Coronary artery (tissue), 2 donors: ENCODE measurements at regions not wholly inside any gene's neighbourhood (a gene's known extent, or its start where the extent isn't known, plus 50 kb on each side); places are given as distances from the start of the nearest gene placed in this dataset.

ENCODE experiments used
- DNase-seq: peaks from one replicate; pipeline ENCODE4 v3.0.0-alpha.2; 2017; ENCODE audit warnings: low spot score
- H3K27ac ChIP-seq, 2 donors: fragments of 200-600 bp; sonication (generic); one replicate each; pipeline ENCODE4 v1.5.1; 2016 to 2019
- H3K4me3 ChIP-seq: fragments of 200-600 bp; sonication (generic); 2 replicates; pipeline ENCODE4 v1.5.1; 2016; ENCODE audit warnings: mild to moderate bottlenecking, moderate library complexity
- CTCF ChIP-seq: fragments of 200-600 bp; sonication (generic); IDR thresholded peaks from one replicate; pipeline ENCODE4 v1.5.1; 2019; ENCODE audit warnings: antibody characterized with exemption

- DNase-seq = no peak
- no peak overlapping the region for H3K27ac ChIP-seq
- H3K4me3 ChIP-seq = no peak overlapping the region
- TF ChIP-seq CTCF = no peak
Measured at GRCh38 chr1:227459977-227460376, 103.4 kb upstream of the ZNF678 start.

DNA sequence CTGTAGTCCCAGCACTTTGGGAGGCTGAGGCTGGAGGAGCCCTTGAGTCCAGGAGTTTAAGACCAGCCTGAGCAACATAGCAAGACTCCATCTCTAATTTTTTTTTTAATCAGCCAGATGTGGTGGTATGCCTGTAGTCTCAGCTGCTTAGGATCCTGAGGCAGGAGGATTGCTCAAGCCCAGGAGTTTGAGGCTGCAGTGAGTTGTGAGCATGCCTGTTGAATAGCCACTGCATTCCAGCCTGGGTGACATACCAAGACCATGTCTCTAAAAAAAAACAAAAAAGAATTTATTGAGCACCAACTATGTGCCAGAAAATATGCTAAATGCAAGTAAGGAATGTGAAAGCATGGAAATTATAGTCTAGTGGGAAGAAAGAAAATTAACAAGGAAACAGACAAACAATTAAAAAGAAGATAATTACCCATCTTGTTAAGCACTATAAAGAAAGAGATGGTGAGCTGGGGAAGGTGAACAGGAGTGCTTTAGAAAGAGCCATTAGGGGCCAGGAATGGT, 104.0 kb upstream of the ZNF678 start:
- TF ChIP-seq CTCF = no peak
- H3K27ac ChIP-seq = no peak overlapping the region
- no peak overlapping the region for H3K4me3 ChIP-seq
- DNase-seq = no peak

DNA sequence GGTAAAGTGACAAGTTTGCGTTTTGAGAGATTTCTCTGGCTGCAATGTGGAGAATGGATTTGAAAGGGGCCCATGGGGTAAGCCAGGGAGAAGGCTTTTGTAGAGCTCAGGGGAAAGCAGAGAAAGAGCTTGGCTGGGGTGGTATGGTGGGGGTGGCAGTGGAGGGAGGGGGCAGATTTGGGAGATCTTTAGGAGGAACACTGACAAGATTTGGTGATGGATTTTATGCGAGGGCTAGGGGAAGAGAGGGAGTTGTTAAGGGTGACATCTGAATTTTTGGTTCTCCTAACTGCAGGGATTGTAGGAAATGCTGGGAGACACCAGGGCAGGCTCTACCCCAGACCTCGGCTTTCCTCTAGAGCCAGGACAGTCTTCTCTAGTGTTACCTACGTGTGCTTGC, 108.7 kb upstream of the ZNF678 start:
- no peak for DNase-seq
- no peak overlapping the region for H3K27ac ChIP-seq
- no peak overlapping the region for H3K4me3 ChIP-seq
- no peak for TF ChIP-seq CTCF

GRCh38 chr1:227453631-227454355, 109.6 kb upstream of the ZNF678 start:
- H3K27ac ChIP-seq = no peak overlapping the region
- H3K4me3 ChIP-seq = no peak overlapping the region
- DNase-seq = no peak
- TF ChIP-seq CTCF = no peak

DNA sequence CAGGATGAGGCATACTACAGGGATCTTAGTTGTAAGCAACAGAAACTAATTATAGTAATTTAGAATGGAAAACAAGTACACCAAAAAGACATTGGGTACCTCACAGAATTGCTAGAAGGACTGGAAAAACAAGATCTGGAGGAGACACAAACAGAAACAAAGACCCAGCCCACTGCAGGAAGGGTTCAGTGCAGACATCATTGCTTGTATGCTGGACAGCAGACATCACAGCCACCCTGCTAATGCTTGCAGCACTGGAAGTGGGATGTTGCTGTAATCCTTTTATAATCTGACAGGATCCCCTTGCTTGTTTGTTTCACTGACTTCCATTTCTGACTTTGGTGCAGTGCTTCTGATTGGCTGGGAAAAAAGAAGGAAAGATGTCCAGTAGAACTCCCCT, 111.4 kb upstream of the ZNF678 start:
- no peak for DNase-seq
- H3K27ac ChIP-seq = no peak overlapping the region
- H3K4me3 ChIP-seq = no peak overlapping the region
- TF ChIP-seq CTCF = no peak

DNA sequence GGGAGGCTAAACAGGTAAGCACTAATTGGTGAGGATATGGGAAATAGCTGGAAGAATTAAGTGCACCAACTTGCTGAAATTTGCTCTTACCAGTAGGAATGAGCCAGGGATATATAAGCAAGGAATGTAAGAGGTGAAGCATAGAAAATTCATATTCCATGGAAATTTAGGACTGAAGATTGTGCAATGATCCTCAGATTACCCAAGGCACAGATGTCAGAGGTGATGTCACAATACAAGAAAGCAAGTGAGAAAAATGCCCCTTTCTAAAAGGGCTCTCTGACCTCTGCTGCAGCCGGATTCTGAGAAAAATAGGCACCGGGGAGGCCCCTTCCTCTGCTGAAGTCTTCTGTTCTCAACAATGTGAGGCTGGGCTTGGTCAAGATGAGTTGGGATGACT, 112.3 kb upstream of the ZNF678 start:
- H3K4me3 ChIP-seq = no peak overlapping the region
- no peak for DNase-seq
- TF ChIP-seq CTCF = no peak
- H3K27ac ChIP-seq = no peak overlapping the region

DNA sequence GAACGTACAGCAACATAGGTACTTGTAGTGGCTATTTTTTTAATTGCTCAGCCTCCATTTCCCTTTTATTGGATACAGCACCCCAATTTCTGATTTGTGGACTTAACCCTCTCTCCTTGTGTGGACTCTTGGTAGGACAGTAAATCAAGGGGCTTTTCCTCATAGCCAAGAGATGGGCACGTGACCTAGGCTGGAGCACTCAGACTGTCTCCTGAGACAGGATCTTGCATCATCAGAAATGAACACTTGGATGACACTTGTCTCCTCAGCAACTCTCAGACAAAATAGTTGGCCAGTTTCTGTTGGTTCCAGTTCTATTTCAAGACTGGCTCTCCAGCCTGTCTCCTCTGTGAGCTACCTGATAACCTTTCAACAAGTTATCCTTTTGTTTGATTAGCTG, 112.9 kb upstream of the ZNF678 start:
- TF ChIP-seq CTCF = no peak
- Histone ChIP-seq H3K4me3 (no peak overlapping the region), H3K27ac (no peak overlapping the region)
- DNase-seq = no peak
